Psoas muscle (tissue), 7 donors: ENCODE measurements at regions not wholly inside any gene's neighbourhood (a gene's known extent, or its start where the extent isn't known, plus 50 kb on each side); places are given as distances from the start of the nearest gene placed in this dataset.

Experiments
- ATAC-seq, 4 donors: fragments of 200-7000 bp; cut with Tn5 transposase; one replicate each; pipeline ENCODE4 v1.9.1; 2020; ENCODE audit warnings: moderate library complexity in 3 of 4, mild to moderate bottlenecking in 2 of 4
- DNase-seq, 2 donors: peaks; one replicate each; pipeline ENCODE4 v3.0.0-alpha.2; 2020
- H3K27ac ChIP-seq: fragments of 200-600 bp; one replicate; pipeline ENCODE4 v1.8.0; 2022
- H3K27me3 ChIP-seq, 3 donors: fragments of 200-600 bp in 1 of 3; one replicate each; pipeline versions ENCODE4 v1.6.1 to v1.8.0; 2013 to 2022; ENCODE audit warnings: low read length in 2 of 3, mild to moderate bottlenecking in 2 of 3, moderate library complexity in 1 of 3; ENCODE audit not compliant: insufficient read depth in 3 of 3
- H3K36me3 ChIP-seq, 2 donors: fragments of 200-600 bp in 1 of 2; one replicate each; pipeline versions ENCODE4 v1.6.1 to v1.8.0; 2013 to 2022; ENCODE audit warnings: low read depth in 1 of 2, mild to moderate bottlenecking in 1 of 2, moderate library complexity in 1 of 2; ENCODE audit not compliant: insufficient read depth in 1 of 2
- H3K4me1 ChIP-seq: fragments of 200-600 bp; one replicate; pipeline ENCODE4 v1.8.0; 2022
- H3K4me3 ChIP-seq: fragments of 200-600 bp; one replicate; pipeline ENCODE4 v1.8.0; 2022; ENCODE audit warnings: mild to moderate bottlenecking
- H3K9me3 ChIP-seq: fragments of 200-600 bp; one replicate; pipeline ENCODE4 v1.8.0; 2022
- WGBS, 3 donors: extraction: QIAGEN DNeasy Blood & Tissue Kit; methylation state at CpG; one replicate each; pipeline versions ENCODE4 v1.1.6 to v1.1.7; 2013; 5-methylcytosine and 5-hydroxymethylcytosine counted together
- intact Hi-C, 2 donors: fragments of 100-400 bp; cut with DNase I; formaldehyde crosslinking; loops; one replicate each; pipeline versions ENCODE4 v1.11.0 to v1.14.2; 2022
- TF ChIP-seq, protein P1 (sequence below): fragments of 200-600 bp; IDR thresholded peaks from one replicate; pipeline ENCODE4 v1.8.0; 2022; ENCODE audit warnings: antibody characterized with exemption
- donor health status: healthy with polysubstance abuse.
- donor health status: DM: no; HTN: no; CAD: no; lungs with moderate emphysema.
- donor health status: Bipolar disorder and iron deficiency.
- donor health status: healthy.
- donor health status: DM: yes; HTN: yes; CAD: no.
- donor health status: DM: no; HTN: no; CAD: no.
- donor health status: DM: yes; HTN: yes; CAD: no.

DNA sequence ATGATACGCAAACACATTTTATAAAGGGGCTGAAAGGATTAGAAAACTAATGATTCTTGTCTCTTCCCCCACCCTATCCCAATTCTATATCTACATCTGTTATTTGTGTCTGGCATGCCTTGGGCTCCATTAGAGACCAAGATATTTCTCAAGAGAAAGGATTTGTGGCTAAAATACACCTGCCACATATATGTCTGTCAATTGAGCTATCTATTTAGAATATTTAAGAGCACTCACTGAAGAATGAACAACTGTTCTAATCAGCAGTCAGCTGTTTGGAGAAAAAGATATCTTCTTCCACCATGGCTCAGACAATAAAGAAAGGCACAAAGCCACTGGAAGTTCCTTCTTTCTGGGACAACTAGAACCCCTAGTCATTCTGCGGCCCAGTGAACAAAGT lies 61.7 kb upstream of the LRRN1 start:
- Histone ChIP-seq H3K27ac (no peak overlapping the region), H3K36me3 (no peaks in the 10 kb centered on the region), H3K4me1 (no peaks in the 10 kb centered on the region), H3K27me3 (no peaks in the 10 kb centered on the region), H3K9me3 (no peaks in the 10 kb centered on the region), H3K4me3 (no peak overlapping the region)
- TF ChIP-seq, protein P1, sequence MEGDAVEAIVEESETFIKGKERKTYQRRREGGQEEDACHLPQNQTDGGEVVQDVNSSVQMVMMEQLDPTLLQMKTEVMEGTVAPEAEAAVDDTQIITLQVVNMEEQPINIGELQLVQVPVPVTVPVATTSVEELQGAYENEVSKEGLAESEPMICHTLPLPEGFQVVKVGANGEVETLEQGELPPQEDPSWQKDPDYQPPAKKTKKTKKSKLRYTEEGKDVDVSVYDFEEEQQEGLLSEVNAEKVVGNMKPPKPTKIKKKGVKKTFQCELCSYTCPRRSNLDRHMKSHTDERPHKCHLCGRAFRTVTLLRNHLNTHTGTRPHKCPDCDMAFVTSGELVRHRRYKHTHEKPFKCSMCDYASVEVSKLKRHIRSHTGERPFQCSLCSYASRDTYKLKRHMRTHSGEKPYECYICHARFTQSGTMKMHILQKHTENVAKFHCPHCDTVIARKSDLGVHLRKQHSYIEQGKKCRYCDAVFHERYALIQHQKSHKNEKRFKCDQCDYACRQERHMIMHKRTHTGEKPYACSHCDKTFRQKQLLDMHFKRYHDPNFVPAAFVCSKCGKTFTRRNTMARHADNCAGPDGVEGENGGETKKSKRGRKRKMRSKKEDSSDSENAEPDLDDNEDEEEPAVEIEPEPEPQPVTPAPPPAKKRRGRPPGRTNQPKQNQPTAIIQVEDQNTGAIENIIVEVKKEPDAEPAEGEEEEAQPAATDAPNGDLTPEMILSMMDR = no peak
- intact Hi-C loops = no loop called here
- ATAC-seq (no peak), DNase-seq (no peak)
- 67 to 84% (median 84%) methylated on average over 2 of the region's 2 CpGs for WGBS, 3 donors

DNA sequence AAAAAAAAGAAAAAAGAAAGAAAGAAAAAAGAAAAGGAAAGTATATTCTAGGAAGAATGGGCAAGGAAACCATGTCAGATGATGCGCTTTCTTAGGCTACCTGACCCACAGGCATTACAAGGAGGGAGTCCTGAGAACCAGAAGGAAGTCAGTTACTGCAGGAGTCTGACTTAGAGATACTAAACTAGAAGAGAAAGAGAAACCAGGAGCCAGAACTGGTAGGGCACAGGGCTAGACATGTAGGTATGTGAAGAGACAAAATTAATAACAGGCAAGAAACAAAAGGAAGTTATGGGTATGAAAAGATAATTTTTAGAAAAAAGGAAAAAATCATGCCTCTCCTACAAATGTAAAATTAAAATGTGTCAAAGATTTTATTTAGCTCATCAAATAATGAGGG lies 63.3 kb upstream of the LRRN1 start:
- H3K9me3 ChIP-seq = no peaks in the 10 kb centered on the region
- H3K4me1 ChIP-seq = no peaks in the 10 kb centered on the region
- no peaks in the 10 kb centered on the region for H3K36me3 ChIP-seq
- WGBS, 3 donors = 93 to 97% (median 97%) methylated on average over 1 of the region's 1 CpG
- H3K4me3 ChIP-seq = no peak overlapping the region
- no peak for ATAC-seq
- TF ChIP-seq, protein P1 = no peak
- no peak overlapping the region for H3K27ac ChIP-seq
- no peaks in the 10 kb centered on the region for H3K27me3 ChIP-seq
- DNase-seq = no peak
- intact Hi-C loops = no loop called here

DNA sequence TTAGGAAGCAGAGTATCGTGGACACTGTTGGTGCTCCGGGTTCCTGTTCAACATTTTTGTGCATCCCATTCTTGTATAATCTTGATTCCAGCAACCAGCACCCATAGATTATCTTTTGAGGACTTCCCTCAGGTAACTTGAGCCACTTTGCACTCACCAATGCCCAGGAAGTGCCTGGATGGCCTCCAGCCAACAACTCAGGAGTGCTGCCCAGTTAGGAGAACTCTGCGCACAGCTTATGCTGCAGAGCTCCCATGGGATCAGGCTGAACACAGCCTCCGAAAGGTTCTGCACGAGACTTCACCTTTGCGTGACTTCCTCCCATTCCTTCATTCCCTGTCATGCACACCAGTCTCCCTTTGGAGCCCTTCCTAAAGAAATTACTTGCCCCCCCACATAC lies 64.3 kb upstream of the LRRN1 start:
- H3K4me1 ChIP-seq = no peaks in the 10 kb centered on the region
- H3K27ac ChIP-seq = no peak overlapping the region
- TF ChIP-seq, protein P1 = no peak
- H3K36me3 ChIP-seq = no peaks in the 10 kb centered on the region
- intact Hi-C loops = no loop called here
- DNase-seq (no peak), ATAC-seq (peak in 1 of 4 donors; percentile 32)
- H3K4me3 ChIP-seq = no peak overlapping the region
- H3K9me3 ChIP-seq = no peaks in the 10 kb centered on the region
- no peaks in the 10 kb centered on the region for H3K27me3 ChIP-seq
- 59 to 80% (median 75%) methylated on average over 6 of the region's 6 CpGs for WGBS, 3 donors

DNA sequence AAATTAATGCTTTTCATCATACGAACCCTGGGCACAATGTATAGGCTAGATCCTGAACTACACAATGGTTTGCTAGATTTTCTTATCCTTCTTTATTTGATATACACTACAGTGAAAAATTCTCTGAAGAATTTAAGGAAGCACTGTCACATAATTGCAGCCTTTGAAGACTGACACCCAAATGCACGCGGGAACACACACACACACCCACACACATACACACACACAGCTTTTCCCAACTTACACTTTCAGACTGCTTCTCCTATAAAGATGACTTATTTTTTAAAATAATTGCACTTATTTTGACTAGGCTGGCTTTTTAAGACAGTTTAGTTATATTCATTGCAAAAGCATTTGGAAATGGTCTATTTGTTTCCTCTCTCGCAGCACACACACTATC lies 70.0 kb upstream of the LRRN1 start:
- Histone ChIP-seq H3K9me3 (no peaks in the 10 kb centered on the region), H3K4me1 (no peaks in the 10 kb centered on the region), H3K4me3 (no peak overlapping the region), H3K27ac (no peak overlapping the region), H3K27me3 (no peaks in the 10 kb centered on the region), H3K36me3 (no peaks in the 10 kb centered on the region)
- no peak for DNase-seq
- intact Hi-C loops = no loop called here
- WGBS, 3 donors = 79 to 86% (median 80%) methylated on average over 4 of the region's 4 CpGs
- no peak for ATAC-seq
- TF ChIP-seq, protein P1 = no peak

DNA sequence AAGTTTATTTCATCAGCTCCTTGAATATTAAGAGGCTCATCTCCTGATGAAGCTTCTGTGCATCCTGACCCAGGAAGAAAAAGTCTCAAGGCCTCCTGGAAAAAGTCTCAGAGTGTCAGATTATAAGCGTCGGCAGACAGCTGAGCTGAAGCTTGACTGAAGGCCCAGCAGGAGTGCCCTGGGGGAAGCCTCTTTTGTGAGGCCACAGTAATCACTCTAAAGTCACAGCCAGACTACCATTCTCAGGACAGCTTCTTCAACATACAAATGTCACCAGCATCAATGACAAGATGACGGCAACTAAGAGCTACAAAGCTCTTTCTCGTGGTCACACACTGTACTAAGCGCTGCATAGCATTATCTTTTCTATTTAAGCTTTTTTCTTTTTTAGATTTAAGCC lies 72.7 kb upstream of the LRRN1 start:
- no peak for DNase-seq

More for the DNA sequence above, 72.7 kb upstream of the LRRN1 start:
- intact Hi-C loops = no loop called here
- TF ChIP-seq, protein P1 = no peak
- Histone ChIP-seq H3K9me3 (no peaks in the 10 kb centered on the region), H3K4me1 (no peaks in the 10 kb centered on the region), H3K27me3 (no peaks in the 10 kb centered on the region), H3K36me3 (no peaks in the 10 kb centered on the region), H3K4me3 (no peak overlapping the region), H3K27ac (no peak overlapping the region)
- no peak for ATAC-seq
- 60 to 71% (median 63%) methylated on average over 5 of the region's 5 CpGs for WGBS, 3 donors
